PFSK-1 (cell line): ENCODE measurements at regions not wholly inside any gene's neighbourhood (a gene's known extent, or its start where the extent isn't known, plus 50 kb on each side); places are given as distances from the start of the nearest gene placed in this dataset.

Experiments used
- FOXP2 ChIP-seq: optimal IDR thresholded peaks from 2 replicates; pipeline ENCODE3; 2011; ENCODE audit warnings: borderline replicate concordance, control low read depth, inconsistent platforms; ENCODE audit not compliant: insufficient read depth; ENCODE audit errors: extremely low read length, extremely low read depth
- POLR2AphosphoS5 ChIP-seq: IDR thresholded peaks from 2 replicates; pipeline ENCODE4 v1.6.1; 2012; ENCODE audit warnings: low read depth, mild to moderate bottlenecking, control low read depth, low read length, moderate library complexity
- REST ChIP-seq, 2 experiments: IDR thresholded peaks; 2 replicates each; pipeline versions ENCODE4 v1.6.1 to v1.8.0; 2011 to 2012; ENCODE audit warnings: low read depth in 2 of 2, low read length in 2 of 2, control low read depth in 1 of 2, inconsistent platforms in 1 of 2, mild to moderate bottlenecking in 1 of 2, moderate library complexity in 1 of 2; ENCODE audit not compliant: insufficient read depth in 1 of 2
- SIN3A ChIP-seq: IDR thresholded peaks from 2 replicates; pipeline ENCODE4 v1.6.1; 2012; ENCODE audit warnings: mild to moderate bottlenecking, low read length, moderate library complexity, borderline replicate concordance; ENCODE audit not compliant: insufficient read depth
- TAF1 ChIP-seq: IDR thresholded peaks from 2 replicates; pipeline ENCODE4 v1.6.1; 2012; ENCODE audit warnings: low read length, control low read depth, borderline replicate concordance; ENCODE audit not compliant: insufficient read depth

DNA sequence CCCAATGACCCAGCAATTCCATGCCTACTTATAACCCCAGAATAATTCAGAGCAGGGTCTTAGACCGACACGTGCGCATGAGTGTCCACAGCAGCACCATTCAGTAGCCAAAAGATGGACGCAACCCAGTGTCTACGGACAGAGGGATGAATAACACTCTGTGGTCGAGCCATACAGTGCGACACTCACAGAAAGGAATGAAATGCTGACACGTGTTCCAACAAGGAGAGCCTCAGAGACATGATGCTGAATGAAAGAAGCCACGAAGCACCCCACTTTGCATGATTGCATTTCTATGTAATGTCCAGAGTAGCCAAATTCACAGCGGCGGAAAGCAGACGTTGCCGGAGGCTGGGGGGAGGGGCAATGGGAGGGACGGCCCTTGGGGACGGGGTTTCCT lies 134.4 kb downstream of the CTTN start:
- TF ChIP-seq POLR2AphosphoS5 (no peak), TAF1 (no peak), REST (IDR thresholded peaks at IDR 0.05; ENCODE audit: insufficient read depth in 1 of 2, low read depth in 2 of 2, low read length in 2 of 2) (no peak), SIN3A (no peak), FOXP2 (no peak)
